ENCODE measurements at regions not wholly inside any gene's neighbourhood (a gene's known extent, or its start where the extent isn't known, plus 50 kb on each side); places are given as distances from the start of the nearest gene placed in this dataset.
"Not testable (repeated sequence)": the region's sequence is repeated elsewhere in the genome, so short reads cannot be mapped to it uniquely, and the experiment has no call there.

DNA sequence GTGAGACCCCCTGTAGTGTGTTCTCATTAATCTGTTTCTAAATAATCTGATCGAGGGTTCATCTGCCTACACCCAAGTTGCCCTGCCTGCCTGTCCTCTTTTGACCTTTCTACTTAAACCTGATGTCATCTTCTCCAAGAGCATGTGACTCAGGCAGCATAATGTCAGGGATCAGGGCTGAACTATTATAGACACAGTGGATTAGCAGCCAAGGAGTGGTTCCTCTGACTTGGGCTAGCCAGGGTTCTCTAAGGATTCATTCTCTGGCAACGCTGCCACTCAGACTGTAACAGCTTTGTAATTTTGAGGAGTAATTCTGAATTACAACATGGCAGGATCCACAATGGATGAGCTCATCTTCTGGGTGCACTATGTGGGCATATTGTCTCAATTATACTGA is 124.0 kb downstream of the MDH1 start:
- TF ChIP-seq POLR2A (IDR thresholded peaks at IDR 0.05) (no peak), EP300 (IDR thresholded peaks at IDR 0.05; ENCODE audit: low read depth) (no peak), POLR2AphosphoS5 (IDR thresholded peaks at IDR 0.05) (no peak)
- TF ChIP-seq, protein P1, sequence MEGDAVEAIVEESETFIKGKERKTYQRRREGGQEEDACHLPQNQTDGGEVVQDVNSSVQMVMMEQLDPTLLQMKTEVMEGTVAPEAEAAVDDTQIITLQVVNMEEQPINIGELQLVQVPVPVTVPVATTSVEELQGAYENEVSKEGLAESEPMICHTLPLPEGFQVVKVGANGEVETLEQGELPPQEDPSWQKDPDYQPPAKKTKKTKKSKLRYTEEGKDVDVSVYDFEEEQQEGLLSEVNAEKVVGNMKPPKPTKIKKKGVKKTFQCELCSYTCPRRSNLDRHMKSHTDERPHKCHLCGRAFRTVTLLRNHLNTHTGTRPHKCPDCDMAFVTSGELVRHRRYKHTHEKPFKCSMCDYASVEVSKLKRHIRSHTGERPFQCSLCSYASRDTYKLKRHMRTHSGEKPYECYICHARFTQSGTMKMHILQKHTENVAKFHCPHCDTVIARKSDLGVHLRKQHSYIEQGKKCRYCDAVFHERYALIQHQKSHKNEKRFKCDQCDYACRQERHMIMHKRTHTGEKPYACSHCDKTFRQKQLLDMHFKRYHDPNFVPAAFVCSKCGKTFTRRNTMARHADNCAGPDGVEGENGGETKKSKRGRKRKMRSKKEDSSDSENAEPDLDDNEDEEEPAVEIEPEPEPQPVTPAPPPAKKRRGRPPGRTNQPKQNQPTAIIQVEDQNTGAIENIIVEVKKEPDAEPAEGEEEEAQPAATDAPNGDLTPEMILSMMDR (IDR thresholded peaks at IDR 0.05): no peak
- intact Hi-C loops (cut with DNase I; ENCODE audit: low total_unique reads) (no loop called here), in situ Hi-C loops (cut with MboI; ENCODE audit: low pct_ligation_motif_present in 1 of 4, low pct_unique_long_range_greater_than_20kb in 1 of 4, low sequenced_read_pairs in 3 of 4) (no loop called here)
- Histone ChIP-seq H3K4me1 (no peaks in the 10 kb centered on the region), H3K36me3 (no peaks in the 10 kb centered on the region), H3K27ac (no peak overlapping the region), H3K27me3 (no peaks in the 10 kb centered on the region), H3K4me3 (no peak overlapping the region), H3K9me3 (no peaks in the 10 kb centered on the region)
- WGBS, 2 donors (ENCODE audit: low coverage in 1 of 2): 60 to 71% methylated on average over 2 of the region's 2 CpGs
- no peak for DNase-seq

DNA sequence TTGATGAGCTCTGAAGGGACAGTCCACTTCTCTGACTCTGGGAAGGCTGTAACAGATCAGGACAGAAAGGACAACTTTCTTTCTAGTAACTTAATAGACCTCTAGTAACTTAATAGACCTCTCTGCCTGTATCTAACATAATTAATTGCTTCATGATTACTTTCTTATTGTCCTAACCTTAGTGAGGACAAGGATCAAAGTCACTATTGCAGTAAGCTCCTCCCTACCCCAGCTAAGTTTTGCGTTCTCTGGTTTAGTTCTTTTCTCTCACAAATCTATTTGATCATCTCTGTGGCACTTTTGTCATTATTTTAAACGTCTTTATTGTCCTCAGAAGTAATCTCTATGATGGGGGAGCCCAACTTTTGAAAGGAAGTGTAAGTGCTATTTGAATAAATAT is 125.5 kb upstream of the UGP2 start:
- Histone ChIP-seq H3K27me3 (no peaks in the 10 kb centered on the region), H3K36me3 (no peaks in the 10 kb centered on the region), H3K4me3 (no peak overlapping the region), H3K9me3 (no peaks in the 10 kb centered on the region), H3K4me1 (no peaks in the 10 kb centered on the region), H3K27ac (no peak overlapping the region)
- intact Hi-C loops (cut with DNase I; ENCODE audit: low total_unique reads): no loop called here
- in situ Hi-C loops (cut with MboI; ENCODE audit: low pct_ligation_motif_present in 1 of 4, low pct_unique_long_range_greater_than_20kb in 1 of 4, low sequenced_read_pairs in 3 of 4): no loop called here
- TF ChIP-seq POLR2AphosphoS5 (IDR thresholded peaks at IDR 0.05): no peak
- no peak for TF ChIP-seq EP300 (IDR thresholded peaks at IDR 0.05; ENCODE audit: low read depth)
- TF ChIP-seq, protein P1 (IDR thresholded peaks at IDR 0.05): no peak
- no peak for TF ChIP-seq POLR2A (IDR thresholded peaks at IDR 0.05)
- 64 to 74% methylated on average over 2 of the region's 2 CpGs for WGBS, 2 donors (ENCODE audit: low coverage in 1 of 2)
- no peak for DNase-seq

DNA sequence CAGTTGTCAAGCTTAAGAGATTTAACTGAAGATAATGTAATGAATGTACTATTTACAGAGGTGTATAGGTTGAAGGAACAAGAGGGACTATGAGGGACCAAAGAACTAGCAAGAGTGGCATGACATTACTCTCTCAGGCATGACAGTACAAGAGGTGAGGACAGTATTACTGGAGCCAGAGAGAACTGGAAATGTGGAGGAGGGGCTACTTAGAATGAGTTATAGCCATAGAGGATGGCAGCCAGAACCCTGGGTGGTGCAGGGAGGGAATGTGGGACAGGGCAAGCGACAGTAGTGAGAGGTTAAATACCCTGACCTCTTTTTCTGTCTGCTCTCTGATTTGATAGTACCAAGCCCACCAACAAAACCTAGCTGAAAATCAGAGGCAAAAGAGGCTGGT is 122.6 kb upstream of the UGP2 start:
- intact Hi-C loops (cut with DNase I; ENCODE audit: low total_unique reads): no loop called here
- Histone ChIP-seq H3K36me3 (no peaks in the 10 kb centered on the region), H3K27ac (no peak overlapping the region), H3K4me3 (no peak overlapping the region), H3K9me3 (no peaks in the 10 kb centered on the region), H3K4me1 (no peaks in the 10 kb centered on the region), H3K27me3 (no peaks in the 10 kb centered on the region)
- 75 to 84% methylated on average over 1 of the region's 1 CpG for WGBS, 2 donors (ENCODE audit: low coverage in 1 of 2)
- TF ChIP-seq POLR2AphosphoS5 (IDR thresholded peaks at IDR 0.05) (no peak), POLR2A (IDR thresholded peaks at IDR 0.05) (no peak), EP300 (IDR thresholded peaks at IDR 0.05; ENCODE audit: low read depth) (no peak)
- TF ChIP-seq, protein P1 (IDR thresholded peaks at IDR 0.05): no peak
- DNase-seq: no peak
- in situ Hi-C loops (cut with MboI; ENCODE audit: low pct_ligation_motif_present in 1 of 4, low pct_unique_long_range_greater_than_20kb in 1 of 4, low sequenced_read_pairs in 3 of 4): no loop called here

DNA sequence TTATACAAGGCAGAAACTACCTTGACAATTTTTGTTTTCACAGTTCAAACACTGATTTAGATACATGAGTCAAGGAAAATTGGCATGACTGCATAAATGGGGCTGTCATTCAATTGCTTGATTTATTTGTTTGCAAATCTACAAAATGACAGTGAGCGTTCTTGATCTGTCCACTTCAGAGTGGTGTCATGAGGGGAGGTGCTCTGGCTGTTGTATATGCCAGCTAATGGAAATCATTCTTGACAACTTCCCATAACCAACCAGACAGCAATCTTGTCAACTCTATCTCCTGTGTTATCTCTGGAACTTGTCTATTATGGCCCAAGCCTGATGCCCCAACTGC is 120.6 kb upstream of the UGP2 start:
- in situ Hi-C loops (cut with MboI; ENCODE audit: low pct_ligation_motif_present in 1 of 4, low pct_unique_long_range_greater_than_20kb in 1 of 4, low sequenced_read_pairs in 3 of 4): no loop called here
- no peaks in the 10 kb centered on the region for H3K27me3 ChIP-seq
- no peaks in the 10 kb centered on the region for H3K9me3 ChIP-seq
- no peak overlapping the region for H3K4me3 ChIP-seq
- H3K36me3 ChIP-seq: no peaks in the 10 kb centered on the region
- H3K4me1 ChIP-seq: no peaks in the 10 kb centered on the region
- TF ChIP-seq, protein P1 (IDR thresholded peaks at IDR 0.05): no peak
- no peak for TF ChIP-seq POLR2A (IDR thresholded peaks at IDR 0.05)
- no peak for TF ChIP-seq POLR2AphosphoS5 (IDR thresholded peaks at IDR 0.05)
- TF ChIP-seq EP300 (IDR thresholded peaks at IDR 0.05; ENCODE audit: low read depth): no peak
- no peak for DNase-seq
- H3K27ac ChIP-seq: no peak overlapping the region
- intact Hi-C loops (cut with DNase I; ENCODE audit: low total_unique reads): no loop called here
- WGBS, 2 donors (ENCODE audit: low coverage in 1 of 2): 65 to 83% methylated on average over 1 of the region's 1 CpG

DNA sequence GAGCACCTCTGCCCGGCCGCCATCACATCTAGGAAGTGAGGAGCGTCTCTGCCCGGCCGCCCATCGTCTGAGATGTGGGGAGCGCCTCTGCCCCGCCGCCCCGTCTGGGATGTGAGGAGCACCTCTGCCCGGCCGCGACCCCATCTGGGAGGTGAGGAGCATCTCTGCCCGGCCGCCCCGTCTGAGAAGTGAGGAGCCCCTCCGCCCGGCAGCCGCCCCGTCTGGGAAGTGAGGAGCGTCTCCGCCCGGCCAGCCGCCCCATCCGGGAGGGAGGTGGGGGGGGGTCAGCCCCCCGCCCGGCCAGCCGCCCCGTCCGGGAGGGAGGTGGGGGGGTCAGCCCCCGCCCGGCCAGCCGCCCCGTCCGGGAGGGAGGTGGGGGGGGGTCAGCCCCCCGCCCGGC is 119.4 kb upstream of the UGP2 start:
- H3K4me3 ChIP-seq; DNase-seq; H3K27me3 ChIP-seq; H3K9me3 ChIP-seq; H3K27ac ChIP-seq; H3K36me3 ChIP-seq; in situ Hi-C loops (cut with MboI; ENCODE audit: low pct_ligation_motif_present in 1 of 4, low pct_unique_long_range_greater_than_20kb in 1 of 4, low sequenced_read_pairs in 3 of 4); intact Hi-C loops (cut with DNase I; ENCODE audit: low total_unique reads); H3K4me1 ChIP-seq: not testable (repeated sequence)
- no CpG with 5 or more reads among the region's 37 CpGs for WGBS, 2 donors (ENCODE audit: low coverage in 1 of 2)
